ENCODE measurements at regions not wholly inside any gene's neighbourhood (a gene's known extent, or its start where the extent isn't known, plus 50 kb on each side); places are given as distances from the start of the nearest gene placed in this dataset.
"Not testable (repeated sequence)": the region's sequence is repeated elsewhere in the genome, so short reads cannot be mapped to it uniquely, and the experiment has no call there.

GRCh38 chr5:13580058-13580457, 364.4 kb downstream of the DNAH5 start:
- Histone ChIP-seq H3K27ac (ENCODE audit: extremely low read depth, low read depth, low read length) (no peak overlapping the region), H3K4me3 (ENCODE audit: low read depth, low read length) (no peak overlapping the region), H3K36me3 (ENCODE audit: control insufficient read depth in 2 of 2, insufficient read depth in 1 of 2, low read length in 2 of 2) (no peaks in the 10 kb centered on the region), H3K9me3 (ENCODE audit: control insufficient read depth, insufficient read depth, low read depth, low read length) (no peaks in the 10 kb centered on the region), H3K4me1 (ENCODE audit: control insufficient read depth, insufficient read depth, low read length) (no peaks in the 10 kb centered on the region)
- ChIA-PET CTCF (no interaction called here), POLR2A (no interaction called here)
- TF ChIP-seq SP7 (tag by site-specific recombination; IDR thresholded peaks at IDR 0.05) (no peak), ZNF26 (tag by site-specific recombination; IDR thresholded peaks at IDR 0.05) (no peak)

GRCh38 chr5:13579091-13579490, 365.4 kb downstream of the DNAH5 start:
- H3K4me1 ChIP-seq (ENCODE audit: control insufficient read depth, insufficient read depth, low read length); H3K4me3 ChIP-seq (ENCODE audit: low read depth, low read length); POLR2A ChIA-PET; H3K27ac ChIP-seq (ENCODE audit: extremely low read depth, low read depth, low read length); H3K36me3 ChIP-seq (ENCODE audit: control insufficient read depth in 2 of 2, insufficient read depth in 1 of 2, low read length in 2 of 2); H3K9me3 ChIP-seq (ENCODE audit: control insufficient read depth, insufficient read depth, low read depth, low read length): not testable (repeated sequence)
- CTCF ChIA-PET = interaction anchor here (0.6 kb wide), 1 partner anchor 100 kb away, joined by 3 read pairs; no protein-coding TSS in a partner anchor

GRCh38 chr5:13578311-13579039, 366.0 kb downstream of the DNAH5 start:
- POLR2A ChIA-PET; H3K4me3 ChIP-seq (ENCODE audit: low read depth, low read length); CTCF ChIA-PET; H3K36me3 ChIP-seq (ENCODE audit: control insufficient read depth in 2 of 2, insufficient read depth in 1 of 2, low read length in 2 of 2); H3K4me1 ChIP-seq (ENCODE audit: control insufficient read depth, insufficient read depth, low read length); H3K9me3 ChIP-seq (ENCODE audit: control insufficient read depth, insufficient read depth, low read depth, low read length); H3K27ac ChIP-seq (ENCODE audit: extremely low read depth, low read depth, low read length): not testable (repeated sequence)

- H3K36me3 ChIP-seq (ENCODE audit: control insufficient read depth in 2 of 2, insufficient read depth in 1 of 2, low read length in 2 of 2) = no peaks in the 10 kb centered on the region
- H3K4me1 ChIP-seq (ENCODE audit: control insufficient read depth, insufficient read depth, low read length) = no peaks in the 10 kb centered on the region
- H3K27ac ChIP-seq (ENCODE audit: extremely low read depth, low read depth, low read length) = no peak overlapping the region
- ChIA-PET POLR2A (no interaction called here), CTCF (interaction anchor here (0.6 kb wide), 1 partner anchor 9 kb away, joined by 3 read pairs; no protein-coding TSS in a partner anchor)
- no peak overlapping the region for H3K4me3 ChIP-seq (ENCODE audit: low read depth, low read length)
- H3K9me3 ChIP-seq (ENCODE audit: control insufficient read depth, insufficient read depth, low read depth, low read length) = no peaks in the 10 kb centered on the region
- TF ChIP-seq ZNF561 (tag by site-specific recombination; IDR thresholded peaks at IDR 0.05; ENCODE audit: borderline replicate concordance) = no peak
- no peak for TF ChIP-seq ZNF311 (tag by site-specific recombination; IDR thresholded peaks at IDR 0.05; ENCODE audit: borderline replicate concordance)
- TF ChIP-seq TCF7L2 (IDR thresholded peaks at IDR 0.05; ENCODE audit: borderline replicate concordance, low read depth, low read length) = no peak
- no peak for TF ChIP-seq ZSCAN30 (tag by site-specific recombination; IDR thresholded peaks at IDR 0.05)
- no peak for TF ChIP-seq ZFHX2 (tag by site-specific recombination; conservative IDR thresholded peaks at IDR 0.05)
- TF ChIP-seq ZNF701 (tag by site-specific recombination; IDR thresholded peaks at IDR 0.05) = no peak
- no peak for TF ChIP-seq TSHZ1 (tag by site-specific recombination; IDR thresholded peaks at IDR 0.05; ENCODE audit: borderline replicate concordance)
Observed at GRCh38 chr5:13574574-13574973, 369.9 kb downstream of the DNAH5 start.

- Histone ChIP-seq H3K9me3 (ENCODE audit: control insufficient read depth, insufficient read depth, low read depth, low read length) (no peaks in the 10 kb centered on the region), H3K36me3 (ENCODE audit: control insufficient read depth in 2 of 2, insufficient read depth in 1 of 2, low read length in 2 of 2) (no peaks in the 10 kb centered on the region), H3K4me3 (ENCODE audit: low read depth, low read length) (no peak overlapping the region), H3K4me1 (ENCODE audit: control insufficient read depth, insufficient read depth, low read length) (no peaks in the 10 kb centered on the region), H3K27ac (ENCODE audit: extremely low read depth, low read depth, low read length) (no peak overlapping the region)
- TF ChIP-seq ZNF555 (tag by site-specific recombination; conservative IDR thresholded peaks at IDR 0.05) (no peak), ZBTB21 (tag by site-specific recombination; IDR thresholded peaks at IDR 0.05) (no peak), YY1 (tag by site-specific recombination; IDR thresholded peaks at IDR 0.05) (no peak)
- ChIA-PET POLR2A (no interaction called here), CTCF (no interaction called here)
Observed at GRCh38 chr5:13572163-13572562, 372.3 kb downstream of the DNAH5 start.
